Hematopoietic multipotent progenitor cell treated with erythropoietin and hydrocortisone succinate and interleukin-3 and kit ligand, for 6 days (in vitro differentiated cells): ENCODE measurements at regions not wholly inside any gene's neighbourhood (a gene's known extent, or its start where the extent isn't known, plus 50 kb on each side); places are given as distances from the start of the nearest gene placed in this dataset.
A peak's percentile ranks its signal among the peaks of the same experiment; 100 is the strongest.
"Not testable (repeated sequence)": the region's sequence is repeated elsewhere in the genome, so short reads cannot be mapped to it uniquely, and the experiment has no call there.

Source experiments
- DNase-seq: peaks from one replicate; pipeline ENCODE4 v3.0.0-alpha.2; 2015

GRCh38 chr5:126133424-126133823 lies 289.8 kb upstream of the GRAMD2B start:
- no peak for DNase-seq

- DNase-seq = no peak
These were observed 285.3 kb upstream of the GRAMD2B start for GRCh38 chr5:126137891-126138280.

GRCh38 chr5:126138281-126138931 lies 284.8 kb upstream of the GRAMD2B start:
- DNase-seq = peak; percentile 9

GRCh38 chr5:126139086-126139485 lies 284.1 kb upstream of the GRAMD2B start:
- no peak for DNase-seq

- no peak for DNase-seq
These were observed 283.4 kb upstream of the GRAMD2B start for GRCh38 chr5:126139773-126140172.

GRCh38 chr5:126143622-126144021 lies 279.6 kb upstream of the GRAMD2B start:
- DNase-seq = no peak

GRCh38 chr5:126150319-126150718 lies 272.9 kb upstream of the GRAMD2B start:
- not testable (repeated sequence) for DNase-seq

GRCh38 chr5:126155298-126155697 lies 267.9 kb upstream of the GRAMD2B start:
- not testable (repeated sequence) for DNase-seq

- no peak for DNase-seq
These were observed 256.8 kb upstream of the GRAMD2B start for GRCh38 chr5:126166368-126166767.

GRCh38 chr5:126168785-126169184 lies 254.4 kb upstream of the GRAMD2B start:
- DNase-seq = no peak

- no peak for DNase-seq
These were observed 251.3 kb upstream of the GRAMD2B start for GRCh38 chr5:126171916-126172315.

- no peak for DNase-seq
These were observed 250.4 kb upstream of the GRAMD2B start for GRCh38 chr5:126172812-126173211.

- DNase-seq = no peak
These were observed 244.7 kb upstream of the GRAMD2B start for GRCh38 chr5:126178521-126178920.

GRCh38 chr5:126182971-126183695 lies 240.1 kb upstream of the GRAMD2B start:
- no peak for DNase-seq

GRCh38 chr5:126184474-126184873 lies 238.7 kb upstream of the GRAMD2B start:
- DNase-seq = no peak

- DNase-seq = no peak
These were observed 237.0 kb upstream of the GRAMD2B start for GRCh38 chr5:126186210-126186609.

GRCh38 chr5:126188804-126189203 lies 234.4 kb upstream of the GRAMD2B start:
- DNase-seq = no peak

GRCh38 chr5:126189231-126189630 lies 234.0 kb upstream of the GRAMD2B start:
- DNase-seq = no peak

GRCh38 chr5:126189862-126190261 lies 233.3 kb upstream of the GRAMD2B start:
- DNase-seq = no peak

- DNase-seq = no peak
These were observed 231.0 kb upstream of the GRAMD2B start for GRCh38 chr5:126192226-126192625.

GRCh38 chr5:126195410-126196100 lies 227.7 kb upstream of the GRAMD2B start:
- no peak for DNase-seq

GRCh38 chr5:126198531-126198930 lies 224.7 kb upstream of the GRAMD2B start:
- no peak for DNase-seq

- DNase-seq = no peak
These were observed 223.7 kb upstream of the GRAMD2B start for GRCh38 chr5:126199467-126199866.

- DNase-seq = no peak
These were observed 214.5 kb upstream of the GRAMD2B start for GRCh38 chr5:126208691-126209090.
